ENCODE measurements at regions not wholly inside any gene's neighbourhood (a gene's known extent, or its start where the extent isn't known, plus 50 kb on each side); places are given as distances from the start of the nearest gene placed in this dataset.

DNA sequence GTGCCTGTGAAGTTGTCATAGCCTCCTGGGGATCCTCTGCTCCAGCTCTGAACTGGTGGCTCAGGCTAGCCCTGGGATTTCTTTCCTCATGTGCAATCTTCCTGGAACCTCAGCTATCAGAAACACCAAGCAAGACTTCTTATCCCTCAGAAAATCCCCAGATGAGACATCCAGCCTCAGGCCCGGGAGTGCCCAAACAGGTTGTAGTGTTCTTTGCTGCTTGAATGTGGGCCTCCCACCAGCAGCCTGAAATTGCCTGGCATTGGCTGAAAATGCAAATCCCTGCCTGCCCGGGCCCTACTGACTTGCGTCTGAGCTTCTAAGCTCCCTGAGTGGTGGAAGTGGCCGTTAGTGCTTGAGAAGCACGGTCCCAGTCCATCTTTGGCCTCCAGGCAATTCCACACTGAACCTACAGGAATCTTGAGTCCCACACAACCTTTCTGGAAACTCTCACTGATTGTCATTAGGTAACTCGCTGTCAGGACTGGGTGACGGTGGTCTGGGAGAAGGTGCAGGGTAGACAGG is 146.8 kb downstream of the ZBTB18 start:
- no peak for DNase-seq

DNA sequence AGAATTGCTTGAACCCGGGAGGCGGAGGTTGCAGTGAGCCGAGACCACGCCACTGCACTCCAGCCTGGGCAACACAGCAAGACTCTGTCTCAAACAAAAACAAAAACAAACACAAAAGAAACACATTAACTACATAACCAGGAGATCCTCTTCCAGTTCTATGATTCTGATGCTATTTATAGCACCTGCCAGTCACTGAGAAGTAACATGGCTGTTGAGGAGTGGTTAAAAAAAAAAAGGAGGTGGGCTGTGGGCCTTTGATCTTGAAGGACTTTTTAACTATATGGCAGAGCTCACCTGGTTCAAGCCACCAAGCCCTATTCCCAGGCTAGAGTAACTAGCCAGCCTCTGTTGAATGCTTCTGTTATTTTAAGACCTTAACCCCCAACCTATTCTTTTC is 148.8 kb downstream of the ZBTB18 start:
- DNase-seq = no peak

DNA sequence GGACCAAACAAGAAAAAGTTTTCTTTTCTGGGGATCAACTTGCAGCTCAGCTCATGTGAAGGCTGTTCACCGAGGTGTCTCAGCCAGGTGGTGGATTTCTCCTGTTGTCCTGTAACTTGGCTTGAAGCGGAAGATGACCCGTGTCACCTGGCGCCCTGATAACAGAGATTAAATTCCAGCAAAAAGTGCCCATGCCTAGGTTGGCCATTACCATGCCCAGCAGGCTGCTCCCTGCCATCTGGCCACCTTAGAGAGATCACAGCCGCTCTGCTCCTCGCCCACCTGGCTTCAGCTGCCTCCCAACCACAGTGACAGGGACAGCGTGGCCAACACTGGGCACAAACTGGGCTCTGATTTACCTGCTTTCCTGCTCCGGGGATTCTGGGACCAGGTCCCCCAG is 149.5 kb downstream of the ZBTB18 start:
- DNase-seq = no peak

DNA sequence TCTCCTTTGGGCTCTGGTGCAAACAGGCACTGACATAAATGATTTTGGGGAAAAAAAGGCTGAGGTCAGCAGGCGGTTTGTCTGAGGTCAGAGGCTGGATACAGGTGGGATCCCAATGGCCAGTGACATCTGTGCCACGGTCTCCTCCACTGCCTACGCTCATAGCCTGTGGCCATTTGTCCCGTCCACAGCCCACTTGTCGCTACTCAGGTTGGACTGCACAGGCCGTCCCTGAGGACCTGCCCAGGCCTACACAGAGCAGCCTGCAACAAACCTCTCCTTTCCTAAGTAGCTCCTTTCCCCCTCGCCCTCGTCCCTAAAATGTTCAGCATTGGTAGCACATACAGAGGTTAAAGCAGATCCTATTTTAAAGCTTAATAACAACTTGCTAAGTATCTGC is 150.7 kb downstream of the ZBTB18 start:
- no peak for DNase-seq

DNA sequence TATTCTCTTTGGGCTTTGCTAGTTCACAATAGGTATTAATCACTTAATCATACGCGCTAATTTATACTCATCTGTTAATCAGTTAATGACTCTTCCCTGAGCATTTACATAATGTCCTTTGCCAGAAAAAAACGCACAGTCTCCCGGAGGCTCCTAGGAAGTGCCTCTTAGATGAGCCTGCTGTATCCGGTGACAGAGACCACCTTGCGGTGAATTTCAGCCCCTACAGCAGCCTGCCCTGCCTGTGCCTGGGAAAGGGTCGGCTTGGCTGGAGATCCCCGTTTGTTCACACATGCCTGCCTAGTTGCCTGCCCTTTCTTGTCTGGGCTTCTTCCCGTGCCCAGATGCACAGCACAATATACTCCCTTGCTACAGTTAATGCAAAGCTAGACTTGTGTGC is 152.9 kb downstream of the ZBTB18 start:
- no peak for DNase-seq

DNA sequence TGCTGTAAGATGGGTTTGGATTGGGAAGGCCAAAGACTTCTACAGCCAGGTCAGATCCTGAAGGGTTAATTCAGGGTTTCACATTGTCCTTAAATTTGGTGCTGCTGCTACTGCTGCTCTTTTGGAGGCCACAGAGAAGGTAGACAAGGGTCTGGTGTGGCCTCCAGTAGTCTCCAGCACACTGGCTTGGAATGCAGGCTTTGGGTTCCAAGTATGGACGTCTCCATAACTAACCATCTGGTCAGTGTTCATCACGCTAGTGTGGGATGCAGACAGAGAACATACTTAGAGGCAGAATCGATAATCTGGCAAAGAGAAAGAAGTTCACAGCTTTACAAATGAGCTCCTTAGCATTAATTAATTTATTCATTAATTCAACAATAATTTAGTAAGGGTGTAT is 154.1 kb downstream of the ZBTB18 start:
- no peak for DNase-seq

DNA sequence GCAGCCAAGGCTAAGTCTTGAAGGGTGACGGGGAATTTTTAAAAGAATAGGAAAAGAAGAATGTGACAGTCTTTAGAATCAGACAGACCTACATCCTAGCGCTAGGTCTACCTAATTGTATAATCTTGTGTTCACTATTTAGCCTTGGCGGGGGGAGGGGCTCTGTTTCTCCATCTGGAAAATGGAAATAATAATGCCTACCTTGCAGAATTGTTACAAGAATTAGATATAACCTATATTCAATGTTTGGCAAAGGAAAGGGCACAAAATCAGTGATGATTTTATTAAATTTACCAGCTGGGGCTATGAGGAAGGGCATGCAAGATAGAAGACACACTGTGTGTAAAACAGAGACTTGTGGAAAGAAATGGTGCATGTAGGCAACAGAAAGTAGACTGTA is 154.8 kb downstream of the ZBTB18 start:
- no peak for DNase-seq

DNA sequence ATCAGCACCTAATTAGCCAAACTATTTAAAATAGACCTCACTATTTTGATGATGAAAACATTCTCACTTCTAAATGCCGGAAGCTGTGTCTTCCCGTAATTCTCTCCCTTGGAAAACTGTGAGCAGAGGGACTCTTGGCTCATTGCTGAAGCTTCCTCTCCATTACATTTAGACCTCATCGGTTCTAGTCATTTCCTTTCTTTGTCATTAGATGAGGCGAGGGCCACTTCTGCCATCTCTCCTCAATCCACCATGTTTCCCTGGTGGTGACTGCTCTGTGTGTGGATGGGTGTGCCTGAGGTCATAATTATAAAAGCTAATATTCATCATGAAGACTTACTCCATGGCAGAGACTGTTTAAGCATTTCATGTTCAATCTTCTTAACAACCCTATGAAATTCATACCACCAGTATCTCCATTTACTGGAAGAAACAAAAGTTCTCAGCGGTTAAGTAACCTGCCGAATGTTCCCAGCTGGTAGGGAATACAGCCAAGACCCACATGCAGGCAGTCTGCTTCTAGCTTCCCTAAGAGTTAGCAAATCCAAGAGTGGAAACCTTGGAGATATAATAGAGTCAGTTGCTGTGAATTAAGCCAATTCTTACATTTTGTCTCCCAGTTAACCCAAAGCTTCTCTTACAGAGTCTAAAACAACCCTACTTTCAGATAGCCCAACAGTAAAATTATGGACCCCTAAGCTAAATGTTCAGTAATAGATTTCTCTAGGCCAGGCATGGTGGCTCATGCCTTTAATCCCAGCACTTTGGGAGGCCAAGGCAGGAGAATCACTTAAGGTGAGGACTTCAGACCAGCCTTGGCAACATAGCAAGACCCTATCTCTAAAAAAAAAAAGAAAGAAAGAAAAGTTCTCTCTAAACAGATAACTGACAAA is 156.2 kb downstream of the ZBTB18 start:
- DNase-seq = no peak

DNA sequence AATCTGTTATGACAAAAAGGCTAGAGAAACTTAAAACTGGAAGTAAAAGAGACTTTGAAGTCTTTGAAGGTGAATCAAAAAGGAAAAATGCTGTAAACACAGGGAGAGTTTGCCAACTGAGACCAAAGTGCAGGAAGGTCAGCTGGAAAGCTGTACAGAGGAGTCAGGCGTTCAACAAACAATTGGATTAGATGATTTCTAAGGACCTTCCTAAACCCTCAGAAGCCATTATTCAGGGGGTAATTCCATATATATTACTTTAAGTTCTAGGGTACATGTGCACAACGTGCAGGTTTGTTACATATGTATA is 156.8 kb downstream of the ZBTB18 start:
- DNase-seq = no peak

DNA sequence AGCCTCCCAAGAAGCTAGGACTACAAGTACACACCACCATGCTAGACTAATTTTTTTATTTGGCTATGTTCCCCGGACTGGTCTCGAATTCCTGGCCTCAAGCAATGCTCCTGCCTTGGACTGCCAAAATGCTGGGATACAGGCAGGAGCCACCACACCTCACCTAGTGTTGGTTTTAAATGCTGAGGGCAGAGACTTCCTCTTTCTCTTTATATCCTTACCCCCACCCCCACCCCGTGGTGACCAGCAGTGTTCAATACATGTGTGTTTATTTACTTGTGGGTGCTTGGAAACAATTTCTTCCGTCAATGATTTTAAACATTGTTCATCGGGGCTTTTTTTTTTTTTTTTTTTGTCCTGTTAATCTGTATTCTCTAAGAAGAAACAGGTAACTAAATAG is 158.9 kb downstream of the ZBTB18 start:
- DNase-seq = no peak

DNA sequence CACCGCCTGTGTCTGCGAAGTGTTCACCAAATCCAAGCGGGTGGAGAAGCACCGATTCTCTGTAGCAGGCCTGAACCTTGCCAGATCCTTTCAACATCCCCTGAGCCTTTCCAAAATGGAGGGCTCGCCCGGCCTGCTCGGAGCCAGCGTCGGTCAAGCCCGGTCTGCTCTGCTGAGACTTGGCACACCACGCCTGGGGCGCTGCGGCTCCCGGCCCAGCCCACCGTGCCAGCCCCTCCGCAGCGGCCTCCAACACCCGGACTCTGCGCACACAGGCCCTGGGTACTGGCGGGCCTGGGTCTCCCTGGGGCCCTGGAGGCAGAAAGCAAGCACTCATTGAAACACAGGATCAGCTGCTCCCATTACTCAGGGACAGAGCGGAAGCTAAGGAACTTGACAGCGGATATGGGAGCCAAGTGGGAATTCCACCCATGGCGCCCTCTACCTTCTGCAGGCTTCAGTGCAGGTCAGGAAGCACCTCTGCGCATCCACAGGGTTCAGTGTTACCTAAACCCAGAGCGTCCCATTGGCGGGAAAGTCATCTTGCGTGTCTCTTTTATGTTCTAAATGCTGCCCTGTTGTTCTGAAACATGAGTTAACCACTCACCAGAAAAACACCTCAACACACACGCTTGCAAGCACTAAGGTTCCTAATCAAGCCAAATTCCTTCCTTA is 159.9 kb downstream of the ZBTB18 start:
- no peak for DNase-seq

DNA sequence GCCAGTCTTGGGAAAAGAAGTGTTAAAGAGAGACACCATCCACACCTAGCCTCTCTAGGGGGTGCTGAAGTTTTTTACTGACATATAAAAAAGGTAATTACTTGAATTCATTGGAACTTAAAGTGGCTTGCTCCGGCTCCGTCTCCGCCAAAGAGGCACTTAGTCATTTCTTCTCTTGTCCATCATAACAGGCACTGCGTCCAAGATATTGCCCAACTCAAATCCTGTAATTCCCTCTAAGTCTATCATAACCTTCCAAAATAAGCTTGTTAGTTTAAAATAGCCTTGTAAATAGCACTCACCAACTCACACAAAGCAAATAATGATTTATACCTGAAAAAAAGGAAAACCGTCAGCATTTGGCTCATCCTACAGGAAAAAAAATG is 160.5 kb downstream of the ZBTB18 start:
- DNase-seq = no peak

DNA sequence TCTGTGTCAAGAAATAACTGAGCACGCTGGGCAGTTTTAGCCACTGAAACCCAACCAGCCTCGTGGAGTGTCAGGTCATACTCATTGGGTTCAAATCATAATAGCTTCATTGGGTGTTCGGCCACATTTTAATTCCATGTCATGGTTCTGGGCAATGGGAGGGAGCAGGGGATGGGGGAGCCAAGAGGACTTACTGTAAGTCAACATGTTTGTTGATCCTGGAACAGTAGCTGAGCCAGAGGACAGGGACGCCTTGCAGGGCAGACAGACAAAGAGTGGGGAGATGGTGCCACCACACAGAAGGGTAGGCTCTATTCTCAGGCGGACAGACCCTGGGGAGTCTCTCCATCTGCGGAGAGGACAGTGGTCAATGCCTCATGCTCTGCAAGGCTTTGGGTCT is 161.1 kb downstream of the ZBTB18 start:
- no peak for DNase-seq

DNA sequence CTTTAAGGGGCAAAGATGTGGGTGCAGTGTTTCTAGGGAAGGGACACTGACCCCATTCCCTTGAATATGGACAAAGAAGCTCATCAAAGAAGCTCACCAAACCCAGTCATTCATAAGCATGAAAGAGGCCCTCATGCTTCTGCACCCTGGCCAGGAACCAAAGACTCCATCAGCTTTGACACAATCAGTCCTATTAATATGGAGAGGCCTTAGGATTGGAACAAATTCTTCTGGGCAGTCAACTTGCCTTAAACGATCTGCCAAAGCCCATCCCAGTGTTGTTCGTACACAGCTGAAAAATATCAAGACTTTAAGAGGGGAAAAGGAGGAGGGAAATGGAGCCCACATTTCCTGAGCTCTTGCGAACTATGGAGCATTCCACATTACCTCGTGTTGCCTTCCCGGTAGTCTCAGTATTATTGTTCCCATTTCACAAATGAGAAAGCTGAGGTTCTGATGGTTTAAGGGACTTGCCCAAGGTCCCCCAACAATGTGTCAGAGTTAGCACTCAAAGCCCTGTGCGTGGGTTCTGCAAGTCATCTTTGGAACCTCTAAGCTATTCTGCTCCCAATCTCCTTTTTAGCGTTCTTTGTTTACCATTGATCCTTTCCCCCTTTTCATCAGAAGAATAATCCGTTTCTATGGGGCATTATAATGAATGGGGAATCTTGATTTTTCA is 161.9 kb downstream of the ZBTB18 start:
- DNase-seq = no peak

DNA sequence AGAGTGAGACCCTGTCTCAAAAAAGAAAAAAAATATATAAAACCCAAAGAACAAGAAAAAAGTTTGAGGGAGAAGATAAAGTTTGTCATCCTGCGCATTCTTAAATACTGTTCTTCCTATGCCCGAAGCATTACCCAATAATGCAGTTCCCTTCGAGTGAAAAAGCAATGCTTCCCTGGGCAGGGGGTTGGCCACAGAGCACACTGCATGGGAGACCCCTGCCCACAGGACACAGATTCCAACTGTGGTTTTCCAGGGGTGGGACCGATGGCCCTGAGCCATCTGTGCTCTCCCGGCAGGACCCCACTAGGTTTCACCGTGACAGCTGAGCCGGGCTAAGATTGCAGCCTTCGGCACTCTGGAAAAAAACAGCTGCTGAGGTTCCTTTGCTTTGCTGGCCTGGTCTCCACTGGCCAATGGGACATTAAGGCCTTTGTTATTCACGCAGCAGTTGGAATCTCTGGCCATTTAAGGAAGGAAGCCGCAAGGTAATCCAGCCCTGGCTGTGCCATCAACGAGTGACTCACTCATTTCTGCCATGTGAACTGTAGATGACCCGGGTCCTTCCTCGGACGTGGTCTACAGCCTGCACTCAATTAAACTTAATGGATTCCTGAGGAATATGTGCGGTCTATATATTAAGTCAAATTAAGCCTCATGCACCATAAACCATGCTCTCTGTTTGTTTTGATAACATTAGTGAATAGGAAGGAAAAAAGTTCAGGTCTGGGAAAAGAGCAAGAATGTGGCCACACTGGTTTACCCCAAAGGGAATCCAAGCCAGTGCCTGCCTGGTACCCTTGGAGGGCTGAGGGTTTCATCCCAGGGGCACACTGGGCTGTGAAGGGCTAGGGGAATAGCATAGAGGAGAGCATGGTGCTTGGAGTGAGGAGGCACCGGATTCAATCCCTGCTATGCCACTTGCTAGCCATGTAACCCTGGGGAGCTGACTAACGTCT is 163.2 kb downstream of the ZBTB18 start:
- peak; percentile 84 for DNase-seq

DNA sequence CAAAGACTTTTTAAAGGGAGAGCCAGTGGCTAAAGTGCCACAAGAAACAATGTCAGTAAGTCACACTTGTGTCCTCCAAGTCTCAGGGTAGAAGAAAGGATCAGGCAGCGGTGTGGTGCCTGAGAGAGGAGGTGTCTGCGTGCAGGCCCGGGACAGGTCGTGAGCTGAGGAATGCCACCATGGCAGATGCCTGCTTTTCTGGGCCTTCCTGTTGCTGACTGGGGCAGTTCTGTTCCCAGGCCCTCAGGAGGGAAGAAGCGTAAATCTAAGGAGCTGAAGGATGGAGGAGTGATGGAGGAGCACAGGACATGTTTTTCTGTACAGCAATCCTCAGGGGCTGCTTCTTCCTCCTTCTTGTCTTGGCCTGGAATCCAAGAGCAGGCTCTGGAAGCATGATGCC is 165.8 kb downstream of the ZBTB18 start:
- DNase-seq = no peak

DNA sequence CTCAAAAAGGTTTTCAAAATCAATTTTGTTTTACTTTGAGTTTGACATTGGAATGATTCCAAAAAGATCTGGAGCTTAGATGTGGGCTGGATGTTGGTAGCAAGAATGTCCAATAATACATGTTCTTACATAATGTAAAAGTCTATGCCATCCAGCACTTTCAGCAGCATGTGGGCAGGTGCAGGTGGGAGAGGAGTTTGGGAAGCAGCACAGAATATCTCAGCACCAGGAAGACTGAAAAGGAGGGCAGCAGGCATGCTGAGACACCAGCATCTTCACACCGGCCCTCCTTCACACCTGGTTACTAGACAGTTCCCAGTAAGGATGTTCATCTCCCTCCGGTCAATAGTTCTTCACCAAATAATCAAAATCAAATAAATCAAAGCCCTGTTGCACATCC is 166.6 kb downstream of the ZBTB18 start:
- DNase-seq = no peak

DNA sequence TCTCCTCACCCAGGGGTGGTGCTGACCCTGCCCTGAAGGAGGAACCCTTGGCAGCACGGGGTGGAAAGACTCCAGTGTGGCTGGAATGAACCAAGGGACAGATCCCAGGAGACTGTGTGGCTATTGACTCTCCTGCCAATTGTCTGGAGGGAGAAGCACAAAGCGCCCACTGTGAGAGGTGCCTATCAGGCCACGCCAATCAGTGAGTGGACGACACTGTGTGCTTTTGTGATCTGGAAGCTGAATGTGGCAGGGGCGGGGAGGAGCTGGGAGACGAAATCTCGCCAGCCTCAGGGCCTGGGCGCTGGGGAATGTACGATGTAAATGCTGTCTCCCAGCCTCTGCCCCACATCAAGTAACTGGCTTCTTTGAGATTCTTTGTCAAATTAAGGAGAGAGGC is 167.1 kb downstream of the ZBTB18 start:
- no peak for DNase-seq

DNA sequence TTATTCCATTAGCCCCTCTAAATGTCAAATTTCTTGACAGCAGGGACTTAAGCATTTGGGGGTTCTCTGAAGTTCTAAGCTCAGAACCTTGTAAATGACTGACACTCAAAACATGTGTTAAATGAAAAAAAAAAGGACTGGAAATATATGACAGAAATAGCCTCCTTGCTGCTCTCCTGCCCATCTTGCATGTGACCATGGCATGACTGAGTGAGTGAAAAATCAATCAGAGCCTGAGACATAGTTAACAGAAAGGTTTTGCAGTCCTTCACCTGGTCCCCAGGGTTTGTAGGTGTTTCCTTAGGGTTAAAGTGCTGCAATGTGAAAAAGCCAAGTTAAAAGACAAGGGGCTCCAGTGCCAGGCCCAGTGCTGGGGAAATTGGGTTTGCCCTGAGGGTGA is 168.1 kb downstream of the ZBTB18 start:
- no peak for DNase-seq

DNA sequence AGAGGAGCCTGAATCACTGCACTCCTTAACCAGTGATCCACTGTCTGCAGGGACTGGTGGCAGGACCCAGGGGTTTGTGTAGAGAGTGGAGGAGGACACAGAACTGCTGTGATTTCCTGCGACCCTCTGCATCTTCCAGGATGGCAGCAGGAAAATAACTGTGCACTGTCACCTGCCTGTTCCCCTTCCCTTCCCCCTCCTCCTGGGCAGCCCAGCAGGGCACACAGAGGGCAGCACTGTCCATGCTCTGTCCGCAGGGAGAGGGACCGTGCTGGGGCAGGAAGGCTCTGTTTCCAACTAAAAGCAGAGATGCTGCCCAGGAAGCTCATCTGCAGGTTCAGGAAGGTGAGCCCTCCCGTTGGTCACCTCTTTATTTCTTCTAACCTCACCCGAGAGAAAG is 168.7 kb downstream of the ZBTB18 start:
- DNase-seq = no peak

DNA sequence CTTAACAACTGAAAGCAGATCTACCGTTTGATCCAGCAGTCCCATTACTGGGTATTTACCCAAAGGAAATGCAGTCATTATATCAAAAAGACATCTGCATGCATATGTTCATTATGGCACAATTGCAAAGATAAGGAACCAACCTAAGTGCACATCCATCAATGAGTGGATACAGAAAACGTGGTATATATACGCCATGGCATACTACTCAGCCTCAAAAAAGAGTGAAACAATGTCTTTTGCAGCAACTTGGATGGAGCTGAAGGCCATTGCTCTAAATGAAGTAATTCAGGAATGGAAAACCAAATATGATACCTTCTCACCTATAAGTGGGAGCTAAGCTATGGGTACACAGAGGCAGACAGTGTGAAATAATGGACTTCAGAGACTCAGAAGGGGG is 169.3 kb downstream of the ZBTB18 start:
- DNase-seq = no peak

DNA sequence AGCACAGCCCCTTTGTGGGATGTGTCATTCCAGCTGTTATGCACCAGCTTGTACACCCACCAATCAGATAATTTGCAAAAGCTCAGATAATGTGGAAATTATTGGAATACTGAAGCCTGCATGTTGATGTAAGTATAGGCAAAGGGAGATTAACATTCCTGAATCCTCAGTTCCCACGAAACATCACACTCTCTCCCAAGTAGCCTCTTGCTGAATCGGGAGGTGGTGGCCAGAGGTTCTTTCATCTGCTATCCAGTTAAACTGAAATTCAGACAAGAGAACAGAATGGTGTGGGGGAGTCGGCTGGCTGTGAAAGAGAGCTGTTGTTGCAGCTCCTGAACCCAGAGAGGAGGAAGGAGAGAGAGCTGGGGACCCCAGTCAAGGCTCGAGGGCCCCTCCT is 170.9 kb downstream of the ZBTB18 start:
- DNase-seq = no peak
